ENCODE measurements at regions not wholly inside any gene's neighbourhood (a gene's known extent, or its start where the extent isn't known, plus 50 kb on each side); places are given as distances from the start of the nearest gene placed in this dataset.

- ChIA-PET POLR2A (no interaction called here), CTCF (no interaction called here)
- Mint-ChIP-seq H3K36me3 (no peaks in the 10 kb centered on the region), H3K4me3 (no peak overlapping the region), H3K27me3 (no peaks in the 10 kb centered on the region), H3K4me1 (ENCODE audit: low read depth) (no peaks in the 10 kb centered on the region), H3K27ac (no peak overlapping the region), H3K9me3 (peaks cover 9% of the 10 kb centered on the region)
- intact Hi-C loops (cut with micrococcal nuclease), result no loop called here
- DNase-seq, result no peak
Measured at GRCh38 chr4:168019019-168019651, 73.2 kb upstream of the ANXA10 start.

GRCh38 chr4:168019921-168020320 lies 72.4 kb upstream of the ANXA10 start:
- intact Hi-C loops (cut with micrococcal nuclease), result no loop called here
- Mint-ChIP-seq H3K27me3 (no peaks in the 10 kb centered on the region), H3K4me1 (ENCODE audit: low read depth) (no peaks in the 10 kb centered on the region), H3K9me3 (peaks cover 11% of the 10 kb centered on the region), H3K36me3 (no peaks in the 10 kb centered on the region), H3K4me3 (no peak overlapping the region), H3K27ac (no peak overlapping the region)
- no peak for DNase-seq
- ChIA-PET CTCF (no interaction called here), POLR2A (no interaction called here)

DNA sequence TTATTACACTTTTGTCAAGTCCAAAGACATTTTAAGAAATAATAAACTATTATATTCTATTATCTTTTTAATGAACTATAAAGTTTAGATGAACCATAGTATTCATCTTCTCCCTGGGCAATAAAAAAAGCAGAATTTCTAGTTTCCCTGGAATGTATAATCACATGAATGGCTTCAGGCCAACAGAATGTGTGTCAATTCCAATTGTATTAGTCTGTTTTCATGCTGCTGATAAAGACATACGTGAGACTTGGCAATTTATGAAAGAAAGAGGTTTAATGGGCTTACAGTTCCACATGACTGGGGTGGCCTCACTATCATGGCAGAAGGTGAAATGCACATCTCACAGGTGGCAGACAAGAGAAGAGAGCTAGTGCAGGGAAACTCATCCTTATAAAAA lies 70.7 kb upstream of the ANXA10 start:
- Mint-ChIP-seq H3K4me3 (no peak overlapping the region), H3K36me3 (no peaks in the 10 kb centered on the region), H3K4me1 (ENCODE audit: low read depth) (no peaks in the 10 kb centered on the region), H3K27ac (no peak overlapping the region), H3K9me3 (peaks cover 11% of the 10 kb centered on the region), H3K27me3 (no peaks in the 10 kb centered on the region)
- intact Hi-C loops (cut with micrococcal nuclease), result no loop called here
- ChIA-PET CTCF (interaction anchor here (0.6 kb wide), 1 partner anchor 12 kb away, joined by 4 read pairs; no protein-coding TSS in a partner anchor), POLR2A (no interaction called here)
- DNase-seq, result no peak

- ChIA-PET POLR2A (no interaction called here), CTCF (no interaction called here)
- intact Hi-C loops (cut with micrococcal nuclease), result no loop called here
- Mint-ChIP-seq H3K4me1 (ENCODE audit: low read depth) (no peaks in the 10 kb centered on the region), H3K27ac (no peak overlapping the region), H3K27me3 (no peaks in the 10 kb centered on the region), H3K4me3 (no peak overlapping the region), H3K36me3 (no peaks in the 10 kb centered on the region), H3K9me3 (peaks cover 5% of the 10 kb centered on the region)
- no peak for DNase-seq
Measured at GRCh38 chr4:168028568-168028967, 63.8 kb upstream of the ANXA10 start.

DNA sequence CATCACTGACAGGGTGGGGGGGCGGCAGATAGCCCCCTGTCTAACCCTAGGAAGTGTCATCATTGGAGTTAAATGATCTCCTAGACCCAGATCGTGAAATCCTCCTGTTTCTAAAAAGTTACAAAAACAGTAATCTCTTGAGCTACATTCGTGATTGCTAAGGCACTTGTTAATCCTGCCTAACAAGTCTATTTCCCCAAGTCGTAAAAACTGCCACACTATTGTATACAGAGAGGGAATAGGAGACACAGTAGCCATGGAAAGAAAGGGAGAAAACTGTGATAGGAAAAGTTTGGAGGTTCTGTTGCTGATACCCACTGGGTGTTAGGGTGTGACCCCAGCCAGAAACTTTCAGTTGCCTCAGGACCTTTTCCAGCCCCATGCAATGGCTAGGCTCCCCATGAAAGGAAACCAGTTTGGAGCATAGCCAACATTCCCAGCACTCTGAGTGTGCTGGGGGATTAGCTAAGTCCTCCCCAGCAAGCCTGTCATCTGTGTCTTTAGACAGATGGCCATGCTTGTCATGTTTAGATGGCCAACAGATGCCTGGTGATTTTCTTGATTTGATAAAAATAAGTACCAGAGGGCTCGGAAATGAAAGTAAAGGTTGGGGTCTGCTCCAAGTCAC lies 63.3 kb upstream of the ANXA10 start:
- no peaks in the 10 kb centered on the region for H3K36me3 Mint-ChIP-seq
- H3K27me3 Mint-ChIP-seq, result no peaks in the 10 kb centered on the region
- H3K4me1 Mint-ChIP-seq (ENCODE audit: low read depth), result no peaks in the 10 kb centered on the region
- no peak for DNase-seq
- peaks cover 3% of the 10 kb centered on the region for H3K9me3 Mint-ChIP-seq
- CTCF ChIA-PET, result no interaction called here
- no peak overlapping the region for H3K4me3 Mint-ChIP-seq
- POLR2A ChIA-PET, result no interaction called here
- intact Hi-C loops (cut with micrococcal nuclease), result no loop called here
- H3K27ac Mint-ChIP-seq, result no peak overlapping the region

DNA sequence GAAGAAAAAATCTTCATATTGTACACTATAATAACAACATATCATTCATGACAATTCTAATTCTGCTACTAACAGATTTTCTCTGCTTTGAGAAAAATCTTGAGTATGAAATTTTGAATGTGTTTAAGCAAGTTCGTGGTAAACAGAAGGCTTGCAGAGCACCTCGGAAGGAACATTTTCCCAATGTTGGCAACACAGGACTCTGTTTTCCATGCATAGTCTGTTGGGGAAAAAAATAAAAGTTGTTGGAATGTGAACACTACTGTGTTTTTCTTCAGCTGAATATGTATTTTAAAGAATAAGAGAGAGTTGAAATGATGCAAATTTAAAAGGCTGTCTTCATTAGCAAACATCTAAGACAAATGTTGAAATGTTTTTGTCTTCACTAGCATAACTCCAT lies 54.7 kb upstream of the ANXA10 start:
- H3K36me3 Mint-ChIP-seq, result no peaks in the 10 kb centered on the region
- no peaks in the 10 kb centered on the region for H3K4me1 Mint-ChIP-seq (ENCODE audit: low read depth)
- POLR2A ChIA-PET, result no interaction called here
- intact Hi-C loops (cut with micrococcal nuclease), result no loop called here
- CTCF ChIA-PET, result no interaction called here
- no peak for DNase-seq
- no peak overlapping the region for H3K4me3 Mint-ChIP-seq
- H3K9me3 Mint-ChIP-seq, result no peaks in the 10 kb centered on the region
- H3K27me3 Mint-ChIP-seq, result no peaks in the 10 kb centered on the region
- no peak overlapping the region for H3K27ac Mint-ChIP-seq

GRCh38 chr4:168039593-168039992 lies 52.7 kb upstream of the ANXA10 start:
- H3K36me3 Mint-ChIP-seq, result no peaks in the 10 kb centered on the region
- no peaks in the 10 kb centered on the region for H3K27me3 Mint-ChIP-seq
- no peak for DNase-seq
- H3K4me1 Mint-ChIP-seq (ENCODE audit: low read depth), result no peaks in the 10 kb centered on the region
- intact Hi-C loops (cut with micrococcal nuclease), result no loop called here
- ChIA-PET CTCF (no interaction called here), POLR2A (no interaction called here)
- no peaks in the 10 kb centered on the region for H3K9me3 Mint-ChIP-seq
- H3K4me3 Mint-ChIP-seq, result no peak overlapping the region
- no peak overlapping the region for H3K27ac Mint-ChIP-seq
